Neural cell (in vitro differentiated cells): ENCODE measurements at regions not wholly inside any gene's neighbourhood (a gene's known extent, or its start where the extent isn't known, plus 50 kb on each side); places are given as distances from the start of the nearest gene placed in this dataset.

Experiments used
- EZH2 ChIP-seq: fragments of 200-600, 300-800 bp; shearing (Covaris generic), sonication (generic); IDR thresholded peaks from 2 replicates; pipeline ENCODE4 v1.6.1; 2014; ENCODE audit warnings: antibody characterized with exemption, low read length, borderline replicate concordance, mild to moderate bottlenecking; ENCODE audit not compliant: insufficient read depth, poor library complexity, severe bottlenecking
- TF ChIP-seq, protein P1 (sequence below): fragments of 450-650 bp; IDR thresholded peaks from 2 replicates; pipeline ENCODE4 v1.5.1; 2014; ENCODE audit warnings: antibody characterized with exemption, mild to moderate bottlenecking, moderate library complexity; ENCODE audit not compliant: poor library complexity, severe bottlenecking

DNA sequence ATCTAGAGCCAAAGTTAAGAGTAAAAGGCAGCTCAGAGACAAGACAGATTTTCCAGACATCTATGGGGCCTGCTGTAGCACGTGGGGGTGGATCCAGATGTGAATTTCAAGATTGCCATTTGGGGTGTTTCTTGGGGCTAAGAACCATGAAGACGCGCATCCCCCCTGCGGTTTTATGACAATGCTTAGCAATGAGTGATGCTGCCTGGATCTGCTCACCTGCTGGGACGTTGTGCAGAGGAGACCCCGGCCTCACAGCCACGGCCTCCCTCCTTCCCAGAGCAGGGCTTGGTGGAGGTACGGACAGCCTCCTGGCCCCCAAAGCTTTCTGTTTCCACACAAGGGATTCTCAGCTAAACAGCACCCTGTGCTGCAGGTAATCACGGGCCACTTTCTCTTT is 151.5 kb upstream of the DYNLRB2 start:
- no peak for TF ChIP-seq EZH2
- TF ChIP-seq, protein P1, sequence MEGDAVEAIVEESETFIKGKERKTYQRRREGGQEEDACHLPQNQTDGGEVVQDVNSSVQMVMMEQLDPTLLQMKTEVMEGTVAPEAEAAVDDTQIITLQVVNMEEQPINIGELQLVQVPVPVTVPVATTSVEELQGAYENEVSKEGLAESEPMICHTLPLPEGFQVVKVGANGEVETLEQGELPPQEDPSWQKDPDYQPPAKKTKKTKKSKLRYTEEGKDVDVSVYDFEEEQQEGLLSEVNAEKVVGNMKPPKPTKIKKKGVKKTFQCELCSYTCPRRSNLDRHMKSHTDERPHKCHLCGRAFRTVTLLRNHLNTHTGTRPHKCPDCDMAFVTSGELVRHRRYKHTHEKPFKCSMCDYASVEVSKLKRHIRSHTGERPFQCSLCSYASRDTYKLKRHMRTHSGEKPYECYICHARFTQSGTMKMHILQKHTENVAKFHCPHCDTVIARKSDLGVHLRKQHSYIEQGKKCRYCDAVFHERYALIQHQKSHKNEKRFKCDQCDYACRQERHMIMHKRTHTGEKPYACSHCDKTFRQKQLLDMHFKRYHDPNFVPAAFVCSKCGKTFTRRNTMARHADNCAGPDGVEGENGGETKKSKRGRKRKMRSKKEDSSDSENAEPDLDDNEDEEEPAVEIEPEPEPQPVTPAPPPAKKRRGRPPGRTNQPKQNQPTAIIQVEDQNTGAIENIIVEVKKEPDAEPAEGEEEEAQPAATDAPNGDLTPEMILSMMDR, result no peak
